A673 (cell line): ENCODE measurements at regions not wholly inside any gene's neighbourhood (a gene's known extent, or its start where the extent isn't known, plus 50 kb on each side); places are given as distances from the start of the nearest gene placed in this dataset.

Experiments used
- EZH2 ChIP-seq: fragments of 200-600 bp; sonication (generic); IDR thresholded peaks from 2 replicates; pipeline ENCODE4 v1.6.1; 2017; ENCODE audit warnings: borderline replicate concordance, low read depth, mild to moderate bottlenecking, mixed read lengths, antibody characterized with exemption, low read length; ENCODE audit not compliant: poor library complexity, severe bottlenecking
- TF ChIP-seq, protein P1 (sequence below): fragments of 300-800, 200-600 bp; sonication (generic); conservative IDR thresholded peaks from 2 replicates; pipeline ENCODE4 v1.5.1; 2017; ENCODE audit warnings: low read depth, mild to moderate bottlenecking, antibody characterized with exemption, low read length, moderate library complexity, mixed read lengths

DNA sequence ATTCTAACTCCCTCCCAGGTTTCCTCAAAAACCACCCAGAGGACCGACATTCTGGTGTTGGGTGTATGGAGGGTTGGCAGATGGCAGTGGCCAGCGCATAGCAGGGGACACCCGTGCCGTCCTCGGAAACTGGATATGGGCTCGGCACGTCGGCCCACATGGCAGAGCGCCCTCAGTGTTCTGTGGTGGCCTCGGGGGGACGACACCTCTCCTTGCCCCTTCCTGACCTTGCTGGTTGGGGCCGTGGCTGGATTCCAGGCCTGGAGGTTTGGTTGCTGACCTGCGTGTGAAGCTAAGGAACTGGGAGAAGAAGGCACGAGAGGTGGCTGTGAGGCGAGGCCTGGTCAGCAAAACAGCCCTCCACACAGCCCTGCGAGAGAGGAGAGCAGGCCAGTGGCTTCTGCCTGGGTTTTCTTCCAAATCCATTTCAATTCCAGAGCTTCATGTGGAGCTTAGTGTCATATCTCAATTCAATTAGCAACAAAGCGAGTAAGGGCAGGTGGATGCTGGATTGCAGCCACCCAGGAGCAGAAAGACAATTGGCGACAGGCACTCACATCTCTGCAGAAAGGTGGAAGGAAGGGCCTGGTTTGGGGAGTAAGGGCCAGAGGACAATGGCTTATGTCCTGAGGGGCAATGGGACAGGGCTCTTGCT is 478.4 kb downstream of the BRD1 start:
- TF ChIP-seq EZH2, result no peak
- TF ChIP-seq, protein P1, sequence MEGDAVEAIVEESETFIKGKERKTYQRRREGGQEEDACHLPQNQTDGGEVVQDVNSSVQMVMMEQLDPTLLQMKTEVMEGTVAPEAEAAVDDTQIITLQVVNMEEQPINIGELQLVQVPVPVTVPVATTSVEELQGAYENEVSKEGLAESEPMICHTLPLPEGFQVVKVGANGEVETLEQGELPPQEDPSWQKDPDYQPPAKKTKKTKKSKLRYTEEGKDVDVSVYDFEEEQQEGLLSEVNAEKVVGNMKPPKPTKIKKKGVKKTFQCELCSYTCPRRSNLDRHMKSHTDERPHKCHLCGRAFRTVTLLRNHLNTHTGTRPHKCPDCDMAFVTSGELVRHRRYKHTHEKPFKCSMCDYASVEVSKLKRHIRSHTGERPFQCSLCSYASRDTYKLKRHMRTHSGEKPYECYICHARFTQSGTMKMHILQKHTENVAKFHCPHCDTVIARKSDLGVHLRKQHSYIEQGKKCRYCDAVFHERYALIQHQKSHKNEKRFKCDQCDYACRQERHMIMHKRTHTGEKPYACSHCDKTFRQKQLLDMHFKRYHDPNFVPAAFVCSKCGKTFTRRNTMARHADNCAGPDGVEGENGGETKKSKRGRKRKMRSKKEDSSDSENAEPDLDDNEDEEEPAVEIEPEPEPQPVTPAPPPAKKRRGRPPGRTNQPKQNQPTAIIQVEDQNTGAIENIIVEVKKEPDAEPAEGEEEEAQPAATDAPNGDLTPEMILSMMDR, result no peak
